KMS-11 (cell line): ENCODE measurements at regions not wholly inside any gene's neighbourhood (a gene's known extent, or its start where the extent isn't known, plus 50 kb on each side); places are given as distances from the start of the nearest gene placed in this dataset.

Experiments
- H2AFZ ChIP-seq: fragments of 200-600 bp; sonication (generic); 2 replicates; pipeline ENCODE4 v1.6.1; 2016; ENCODE audit warnings: antibody characterized with exemption, mixed run types, low read depth
- H3K27ac ChIP-seq: fragments of 200-600 bp; sonication (generic); 2 replicates; pipeline ENCODE4 v1.6.1; 2016; ENCODE audit warnings: mild to moderate bottlenecking, mixed run types
- H3K27me3 ChIP-seq: fragments of 200-600 bp; sonication (generic); 2 replicates; pipeline ENCODE4 v1.6.1; 2017; ENCODE audit warnings: mild to moderate bottlenecking, low read depth, mixed run types, moderate library complexity; ENCODE audit not compliant: insufficient read depth
- H3K36me3 ChIP-seq: fragments of 200-600 bp; sonication (generic); 2 replicates; pipeline ENCODE4 v1.6.1; 2017; ENCODE audit warnings: mild to moderate bottlenecking, mixed run types; ENCODE audit not compliant: insufficient read depth
- H3K4me1 ChIP-seq: fragments of 200-600 bp; sonication (generic); 2 replicates; pipeline ENCODE4 v1.6.1; 2016; ENCODE audit warnings: mild to moderate bottlenecking, low read depth, mixed run types; ENCODE audit not compliant: poor library complexity, severe bottlenecking
- H3K4me2 ChIP-seq: fragments of 200-600 bp; sonication (generic); 2 replicates; pipeline ENCODE4 v1.7.0; 2016; ENCODE audit warnings: mild to moderate bottlenecking, mixed run types
- H3K4me3 ChIP-seq: fragments of 200-600 bp; sonication (generic); IDR thresholded peaks from 2 replicates; pipeline ENCODE4 v1.6.1; 2017; ENCODE audit warnings: low read depth, low read length, mixed read lengths; ENCODE audit not compliant: insufficient read depth
- H3K79me2 ChIP-seq: fragments of 200-600 bp; sonication (generic); 2 replicates; pipeline ENCODE4 v1.6.1; 2016; ENCODE audit warnings: low read depth, mixed run types; ENCODE audit not compliant: insufficient read depth
- H3K9ac ChIP-seq: fragments of 200-600 bp; sonication (generic); 2 replicates; pipeline ENCODE4 v1.6.1; 2016; ENCODE audit warnings: mild to moderate bottlenecking, mixed run types
- H4K20me1 ChIP-seq: fragments of 200-600 bp; sonication (generic); 2 replicates; pipeline ENCODE4 v1.6.1; 2016; ENCODE audit warnings: mild to moderate bottlenecking, mixed run types; ENCODE audit not compliant: insufficient read depth
- CTCF ChIP-seq: fragments of 200-600 bp; sonication (generic); conservative IDR thresholded peaks from 2 replicates; pipeline ENCODE4 v1.6.1; 2017; ENCODE audit warnings: low read depth, mild to moderate bottlenecking, antibody characterized with exemption, low read length, moderate library complexity, mixed read lengths

GRCh38 chr10:121087129-121087528 is 236.0 kb downstream of the WDR11 start:
- peak overlapping the region; percentile 82 for H3K4me2 ChIP-seq
- H3K9ac ChIP-seq, result peak overlapping the region; percentile 29; the same call in 1 of the 2 replicates
- H3K4me3 ChIP-seq, result no peak overlapping the region
- TF ChIP-seq CTCF, result no peak
- no peaks in the 10 kb centered on the region for H3K27me3 ChIP-seq
- H4K20me1 ChIP-seq, result no peaks in the 10 kb centered on the region
- H3K27ac ChIP-seq, result peak overlapping the region; percentile 60
- H3K4me1 ChIP-seq, result peaks cover 38% of the 10 kb centered on the region
- peak overlapping the region; percentile 52; the same call in 1 of the 2 replicates for H2AFZ ChIP-seq
- H3K79me2 ChIP-seq, result no peaks in the 10 kb centered on the region
- H3K36me3 ChIP-seq, result no peaks in the 10 kb centered on the region

- no peak overlapping the region for H3K4me3 ChIP-seq
- H3K27me3 ChIP-seq, result no peaks in the 10 kb centered on the region
- peak overlapping the region; percentile 82 for H3K4me2 ChIP-seq
- no peak overlapping the region; the same call in 1 of the 2 replicates for H3K27ac ChIP-seq
- H4K20me1 ChIP-seq, result no peaks in the 10 kb centered on the region
- peaks cover 38% of the 10 kb centered on the region for H3K4me1 ChIP-seq
- H2AFZ ChIP-seq, result no peak overlapping the region
- H3K9ac ChIP-seq, result no peak overlapping the region
- H3K79me2 ChIP-seq, result no peaks in the 10 kb centered on the region
- no peaks in the 10 kb centered on the region for H3K36me3 ChIP-seq
- TF ChIP-seq CTCF, result no peak
Measured at GRCh38 chr10:121087688-121088087, 236.5 kb downstream of the WDR11 start.

DNA sequence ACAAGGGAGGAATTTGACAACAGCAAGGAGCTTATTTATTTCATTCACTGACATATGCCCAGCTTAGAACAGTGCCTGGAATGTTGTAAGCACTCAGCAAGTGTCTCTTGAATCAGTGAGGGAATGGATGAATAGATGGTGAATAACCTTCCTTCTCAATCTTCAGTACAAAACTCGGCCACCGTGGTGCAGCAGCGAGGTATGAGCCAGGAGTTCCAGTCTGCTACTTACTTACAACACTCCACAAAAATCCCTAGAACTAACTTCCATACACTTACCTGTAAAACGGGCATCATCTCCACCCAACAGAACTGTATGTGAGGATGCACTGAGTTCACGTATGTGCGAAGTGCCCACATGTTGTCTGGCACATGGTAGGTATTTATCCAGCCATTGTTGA is 237.4 kb downstream of the WDR11 start:
- H3K4me1 ChIP-seq, result peaks cover 38% of the 10 kb centered on the region
- no peak overlapping the region for H3K27ac ChIP-seq
- peak; percentile 62 for TF ChIP-seq CTCF
- H2AFZ ChIP-seq, result no peak overlapping the region; the same call in 1 of the 2 replicates
- no peaks in the 10 kb centered on the region for H3K36me3 ChIP-seq
- peak overlapping the region; percentile 82; the same call in 1 of the 2 replicates for H3K4me2 ChIP-seq
- no peak overlapping the region for H3K9ac ChIP-seq
- no peak overlapping the region for H3K4me3 ChIP-seq
- H4K20me1 ChIP-seq, result no peaks in the 10 kb centered on the region
- H3K27me3 ChIP-seq, result no peaks in the 10 kb centered on the region
- H3K79me2 ChIP-seq, result no peaks in the 10 kb centered on the region

- TF ChIP-seq CTCF, result no peak
- Histone ChIP-seq H3K4me1 (peaks cover 38% of the 10 kb centered on the region), H3K4me3 (no peak overlapping the region), H3K27ac (no peak overlapping the region), H3K79me2 (no peaks in the 10 kb centered on the region), H3K9ac (no peak overlapping the region), H3K4me2 (no peak overlapping the region), H3K36me3 (no peaks in the 10 kb centered on the region), H3K27me3 (no peaks in the 10 kb centered on the region), H4K20me1 (no peaks in the 10 kb centered on the region), H2AFZ (no peak overlapping the region)
Measured at GRCh38 chr10:121089434-121089833, 238.3 kb downstream of the WDR11 start.
